ENCODE measurements at regions not wholly inside any gene's neighbourhood (a gene's known extent, or its start where the extent isn't known, plus 50 kb on each side); places are given as distances from the start of the nearest gene placed in this dataset.

DNA sequence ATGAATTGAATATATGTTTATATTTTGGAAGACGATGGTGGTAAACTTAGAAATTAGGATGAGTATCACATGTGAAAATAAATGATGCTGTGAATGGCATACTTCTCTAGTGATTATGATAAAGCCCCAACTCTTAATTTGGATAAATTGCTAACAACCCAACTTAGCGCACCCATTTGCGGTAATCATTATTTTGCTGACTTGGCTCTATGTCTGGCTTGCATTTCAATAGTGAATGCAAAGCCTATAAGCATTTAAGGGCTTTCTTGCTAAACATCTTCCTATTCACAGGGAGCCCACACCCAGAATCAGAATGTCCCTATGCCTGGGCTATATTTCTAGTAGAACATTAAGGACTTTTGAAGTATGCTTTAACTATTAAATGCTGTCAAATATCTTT is 910.7 kb upstream of the FANCL start:
- no peak overlapping the region for H3K4me3 ChIP-seq (ENCODE audit: extremely low read depth in 1 of 4, insufficient read depth in 2 of 4, low read depth in 3 of 4, low read length in 4 of 4)
- no peak overlapping the region for H2AFZ ChIP-seq (ENCODE audit: low read length)
- no peak overlapping the region for H3K18ac ChIP-seq (ENCODE audit: extremely low read depth, low read length)
- H4K20me1 ChIP-seq (replicated peaks in 1 of 2; ENCODE audit: control insufficient read depth in 1 of 2, insufficient read depth in 2 of 2, low read length in 2 of 2): no peaks in the 10 kb centered on the region
- H3K4ac ChIP-seq (replicated peaks; ENCODE audit: insufficient read length, low read depth, low read length): no peak overlapping the region
- H3K14ac ChIP-seq (ENCODE audit: insufficient read length): no peak overlapping the region
- H2BK5ac ChIP-seq (ENCODE audit: low read depth, low read length): no peak overlapping the region
- no peak overlapping the region for H4K5ac ChIP-seq (ENCODE audit: insufficient read length, low read depth, low read length)
- CTCF ChIA-PET (ENCODE audit: partially characterized antibody): interaction anchor here (1.2 to 2.7 kb wide), 2 partner anchors 10 to 87 kb away, joined by 3 to 15 read pairs; no protein-coding TSS in a partner anchor
- no peak overlapping the region for H4K91ac ChIP-seq (replicated peaks; ENCODE audit: insufficient read length, low read length)
- no peak for TF ChIP-seq YY1 (IDR thresholded peaks at IDR 0.05; ENCODE audit: low read depth, low read length)
- TF ChIP-seq TCF12 (IDR thresholded peaks at IDR 0.05; ENCODE audit: low read depth, low read length): no peak
- TF ChIP-seq ZNF274 (IDR thresholded peaks at IDR 0.05; ENCODE audit: borderline replicate concordance, extremely low read depth, low read length): no peak
- no peak for TF ChIP-seq CTBP2 (IDR thresholded peaks at IDR 0.05; ENCODE audit: borderline replicate concordance, insufficient read depth, insufficient read length, low read length)
- TF ChIP-seq BCL11A (IDR thresholded peaks at IDR 0.05; ENCODE audit: low read depth in 2 of 2, low read length in 2 of 2): no peak
- no peak for TF ChIP-seq RXRA (IDR thresholded peaks at IDR 0.05; ENCODE audit: insufficient read depth, low read depth, low read length)
- TF ChIP-seq CHD2 (IDR thresholded peaks at IDR 0.05; ENCODE audit: low read length): no peak
- TF ChIP-seq RNF2 (IDR thresholded peaks at IDR 0.05; ENCODE audit: borderline replicate concordance, low read depth, low read length, missing control alignments, poor library complexity, severe bottlenecking): no peak
- H3K9ac ChIP-seq (replicated peaks in 1 of 4; ENCODE audit: extremely low read depth in 1 of 4, low read depth in 3 of 4, low read length in 3 of 4): no peak overlapping the region
- no peak overlapping the region for H2BK20ac ChIP-seq (ENCODE audit: low read length)
- no peak overlapping the region for H3K56ac ChIP-seq (replicated peaks; ENCODE audit: insufficient read length, low read depth, low read length)
- H3K4me1 ChIP-seq (replicated peaks in 1 of 4; ENCODE audit: control insufficient read depth in 3 of 4, insufficient read depth in 4 of 4, low read length in 3 of 4): no peaks in the 10 kb centered on the region
- H3K23me2 ChIP-seq (ENCODE audit: low read depth, low read length): no peaks in the 10 kb centered on the region
- H3K79me1 ChIP-seq (ENCODE audit: low read depth, low read length): no peaks in the 10 kb centered on the region
- POLR2A ChIA-PET (ENCODE audit: partially characterized antibody): no interaction called here
- H3K27me3 ChIP-seq (replicated peaks in 1 of 4; ENCODE audit: control insufficient read depth in 3 of 4, extremely low read depth in 1 of 4, insufficient read depth in 3 of 4, low read length in 3 of 4): peaks cover 0 to 2% (median 0%) of the 10 kb centered on the region in 4 experiments; a peak in 1 of 7 replicates
- H2BK12ac ChIP-seq (ENCODE audit: low read depth, low read length): no peak overlapping the region
- H3K4me2 ChIP-seq (ENCODE audit: insufficient read depth in 1 of 2, low read depth in 2 of 2, low read length in 2 of 2): no peak overlapping the region
- H2AK5ac ChIP-seq (ENCODE audit: low read depth, low read length): no peak overlapping the region
- no peak overlapping the region for H2BK120ac ChIP-seq (replicated peaks; ENCODE audit: low read depth, low read length)
- H2BK15ac ChIP-seq (ENCODE audit: low read length): no peak overlapping the region
- H3K9me3 ChIP-seq (ENCODE audit: insufficient read depth in 2 of 2, low read depth in 1 of 2, low read length in 1 of 2): no peaks in the 10 kb centered on the region
- H4K8ac ChIP-seq (ENCODE audit: extremely low read depth, insufficient read depth, low read length): no peak overlapping the region
- no peak overlapping the region for H3K23ac ChIP-seq (ENCODE audit: insufficient read length)
- FAIRE-seq (no peak), DNase-seq (ENCODE audit: low read depth in 1 of 2, low spot score in 2 of 2) (no peak)
- WGBS, 2 experiments (ENCODE audit: extremely low coverage in 1 of 2, insufficient coverage in 1 of 2, insufficient read length in 1 of 2, insufficient replicate concordance in 2 of 2, low coverage in 1 of 2, low lambda C conversion rate in 2 of 2, missing lambda C conversion rate in 1 of 2): 96 to 100% methylated on average over 1 to 3 of the region's 3 CpGs
- no peak overlapping the region for H3K27ac ChIP-seq (ENCODE audit: low read depth, low read length)
- no peaks in the 10 kb centered on the region for H3K36me3 ChIP-seq (ENCODE audit: control insufficient read depth in 2 of 4, insufficient read depth in 4 of 4, low read length in 3 of 4)
- H3K79me2 ChIP-seq (ENCODE audit: control insufficient read depth in 1 of 2, insufficient read depth in 2 of 2, low read length in 2 of 2): no peaks in the 10 kb centered on the region
